HG02840 (cell line): ENCODE measurements at regions not wholly inside any gene's neighbourhood (a gene's known extent, or its start where the extent isn't known, plus 50 kb on each side); places are given as distances from the start of the nearest gene placed in this dataset.

ENCODE experiments used
- ATAC-seq: cut with Tn5 transposase; IDR thresholded peaks from one replicate; pipeline ENCODE4 v1.9.1; 2021; ENCODE audit warnings: mild to moderate bottlenecking, moderate library complexity, moderate number of reproducible peaks; ENCODE audit not compliant: unreplicated experiment, low FRiP score

DNA sequence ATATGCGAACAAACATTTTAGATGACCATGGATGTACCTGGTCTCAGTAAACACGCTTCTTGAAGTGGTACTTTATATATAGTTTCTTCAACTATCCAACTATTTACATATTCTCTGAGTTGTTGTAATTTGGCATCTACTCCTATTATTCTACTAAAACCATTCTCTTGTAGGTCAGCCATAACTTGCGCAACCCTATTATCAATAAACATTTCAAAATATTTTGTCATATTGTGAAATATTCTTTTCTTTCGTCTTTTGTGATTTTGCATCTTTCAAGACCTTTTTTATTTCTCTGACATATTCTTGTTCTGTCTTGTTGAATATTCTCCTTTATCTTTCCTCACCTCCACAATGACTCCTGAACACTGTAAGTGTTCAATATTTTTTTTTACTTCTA lies 753.3 kb downstream of the NXPH1 start:
- no peak for ATAC-seq

DNA sequence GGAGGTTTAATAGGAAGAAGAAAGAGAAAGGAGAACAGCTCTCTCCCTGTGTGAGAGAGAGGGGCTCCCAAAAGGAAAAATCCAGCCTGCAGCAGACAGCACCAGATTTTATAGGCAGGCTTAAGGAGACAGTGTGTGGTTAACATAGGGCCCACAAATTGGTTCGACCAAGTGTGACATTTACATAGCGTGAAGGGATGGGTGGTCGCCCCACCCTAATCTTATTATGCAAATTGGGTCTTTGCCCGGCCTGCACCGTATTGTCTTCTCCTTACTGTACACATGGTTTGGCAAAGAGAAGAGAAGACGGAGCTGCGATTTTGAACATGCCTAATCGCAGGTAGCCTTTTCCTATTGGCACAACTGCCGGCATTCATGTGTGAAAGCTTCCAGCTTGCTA lies 756.3 kb downstream of the NXPH1 start:
- no peak for ATAC-seq

- no peak for ATAC-seq
Measured at GRCh38 chr7:9192969-9193368, 759.6 kb downstream of the NXPH1 start.

DNA sequence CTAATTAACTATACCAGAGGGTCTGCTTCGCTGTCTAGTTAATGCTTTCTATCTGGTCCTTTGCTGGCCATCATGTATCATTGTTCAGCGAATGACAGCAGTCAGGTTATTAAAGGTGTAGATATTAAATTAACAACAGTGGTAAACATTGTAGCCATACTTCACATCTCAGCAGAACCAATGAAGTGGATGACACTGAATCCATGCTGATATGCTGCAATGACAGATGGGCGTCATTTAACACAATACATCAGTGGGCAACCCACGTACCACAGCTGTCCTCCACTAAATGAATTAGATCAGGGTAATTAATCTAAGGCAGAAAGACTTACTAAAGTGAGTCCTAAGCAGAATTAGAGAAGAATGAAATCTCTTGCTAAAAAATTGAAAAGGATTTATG lies 767.2 kb downstream of the NXPH1 start:
- ATAC-seq: no peak

DNA sequence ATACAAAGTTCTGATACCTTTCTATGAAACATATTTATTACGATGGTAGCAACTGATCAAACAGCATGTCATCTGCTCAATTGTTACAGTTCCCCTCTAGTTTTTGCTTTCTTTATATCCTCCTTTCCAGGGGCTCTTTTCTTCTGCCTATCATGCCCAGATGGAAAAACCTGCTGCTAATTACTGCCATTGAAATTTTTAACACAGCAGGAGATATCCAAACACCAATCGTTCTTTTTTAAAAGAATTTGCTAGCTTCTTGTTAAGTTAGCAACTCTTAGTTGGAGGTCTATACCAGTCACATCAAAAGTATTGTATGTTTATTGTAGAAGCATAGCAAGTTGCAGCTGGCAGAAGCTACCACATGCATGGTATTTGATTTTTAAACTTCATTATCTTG lies 768.5 kb downstream of the NXPH1 start:
- ATAC-seq: no peak

DNA sequence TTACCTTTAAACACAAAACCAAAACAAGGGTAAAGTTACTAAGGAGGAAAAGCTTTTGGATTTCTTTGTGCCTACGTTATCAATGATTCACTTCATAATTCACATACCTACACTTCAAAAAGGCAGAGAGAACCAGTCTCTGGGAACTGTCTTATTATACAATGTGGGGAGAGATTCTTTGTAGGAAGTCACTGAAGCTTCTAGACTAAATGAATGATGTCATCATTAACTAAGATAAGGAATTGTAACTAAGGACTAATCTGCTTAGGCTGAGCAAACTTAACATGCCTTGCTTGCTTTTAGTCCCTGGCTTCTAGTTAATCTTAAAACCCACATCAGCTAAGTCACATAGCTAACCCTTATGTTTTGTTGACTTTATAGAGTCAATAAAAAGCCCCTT lies 771.2 kb downstream of the NXPH1 start:
- ATAC-seq: no peak

- no peak for ATAC-seq
Measured at GRCh38 chr7:9210114-9210513, 776.7 kb downstream of the NXPH1 start.

GRCh38 chr7:9217204-9217603 lies 783.8 kb downstream of the NXPH1 start:
- no peak for ATAC-seq

- ATAC-seq: no peak
Measured at GRCh38 chr7:9226500-9226899, 793.1 kb downstream of the NXPH1 start.

- ATAC-seq: no peak
Measured at GRCh38 chr7:9231630-9232121, 798.3 kb downstream of the NXPH1 start.

DNA sequence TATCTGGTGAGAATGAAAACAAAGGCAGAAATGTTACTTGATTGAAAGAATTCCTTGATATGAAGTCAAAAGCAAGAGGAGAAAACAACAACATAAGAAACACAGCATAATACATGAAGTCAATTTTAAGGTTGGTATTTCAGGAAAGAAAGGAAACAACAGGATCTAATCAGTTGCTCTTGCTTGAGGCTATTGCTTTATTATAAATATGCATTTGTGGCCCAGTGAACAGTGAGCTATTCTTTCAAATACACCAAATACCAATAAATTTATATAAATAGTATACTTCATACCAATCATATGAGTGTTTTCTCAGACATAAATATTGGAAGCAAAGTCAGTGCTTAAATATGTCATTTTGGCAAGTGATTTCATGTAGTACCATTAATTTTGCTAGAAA lies 806.6 kb downstream of the NXPH1 start:
- ATAC-seq: no peak

- no peak for ATAC-seq
Measured at GRCh38 chr7:9241826-9242225, 808.4 kb downstream of the NXPH1 start.

DNA sequence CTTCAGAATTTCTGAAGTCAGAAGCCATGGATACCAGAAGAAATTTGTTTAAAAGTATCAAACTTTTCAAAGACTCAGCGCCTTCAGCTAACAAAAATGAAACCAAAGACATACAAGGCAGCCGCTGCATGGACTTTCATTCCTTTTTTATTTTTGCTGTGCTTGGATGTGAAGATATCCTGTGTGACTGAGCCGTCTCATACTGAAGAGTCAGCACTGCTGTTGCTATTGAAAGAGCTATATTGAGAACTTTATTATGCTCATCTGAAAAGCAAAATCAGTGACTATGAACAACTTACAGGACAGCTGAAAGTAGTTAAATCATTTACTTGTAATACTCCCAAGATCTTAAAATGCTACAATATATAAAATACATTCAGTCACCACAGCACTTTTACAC lies 809.2 kb downstream of the NXPH1 start:
- no peak for ATAC-seq

DNA sequence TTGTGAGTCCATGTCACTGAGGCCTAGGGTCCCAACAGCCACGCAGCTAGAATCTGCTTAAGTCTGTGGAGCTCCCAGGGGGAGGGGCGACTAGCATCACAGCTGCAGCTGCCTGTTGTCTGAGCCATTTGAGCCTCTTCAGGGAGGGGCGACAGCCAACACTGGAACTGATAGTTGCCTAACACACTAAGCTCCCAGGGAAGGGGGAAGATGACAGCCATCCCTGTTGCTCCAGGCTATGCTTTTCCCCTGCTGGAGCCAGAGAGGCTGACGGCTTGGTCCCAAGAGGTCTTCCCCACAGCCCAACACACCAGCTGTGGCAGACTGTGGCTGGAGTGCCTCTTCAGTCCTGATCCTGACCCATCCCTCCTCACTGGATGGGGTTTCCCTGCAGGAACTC lies 817.5 kb downstream of the NXPH1 start:
- ATAC-seq: no peak

DNA sequence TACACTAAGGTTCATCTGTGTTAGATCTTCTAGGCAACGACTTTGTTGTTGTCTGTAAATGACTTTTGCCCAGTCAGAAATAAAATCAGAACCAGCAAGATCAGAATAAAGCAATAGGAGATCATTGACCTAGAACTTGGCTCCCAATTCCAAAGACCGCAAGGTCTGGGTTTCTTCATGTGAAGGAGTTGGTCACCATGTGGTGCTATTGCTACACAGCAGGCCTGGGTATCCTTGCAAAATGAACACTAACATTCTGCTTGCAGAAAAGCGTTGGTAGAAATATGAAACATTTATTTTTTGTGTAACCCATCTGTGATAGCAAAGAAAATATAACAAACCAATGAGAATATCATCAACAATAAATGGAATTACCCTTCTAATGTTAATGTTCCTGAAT lies 831.0 kb downstream of the NXPH1 start:
- ATAC-seq: no peak

- ATAC-seq: no peak
Measured at GRCh38 chr7:9280088-9280487, 846.7 kb downstream of the NXPH1 start.

- ATAC-seq: no peak
Measured at GRCh38 chr7:9283246-9283645, 849.8 kb downstream of the NXPH1 start.

GRCh38 chr7:9302436-9302835 lies 869.0 kb downstream of the NXPH1 start:
- ATAC-seq: no peak

DNA sequence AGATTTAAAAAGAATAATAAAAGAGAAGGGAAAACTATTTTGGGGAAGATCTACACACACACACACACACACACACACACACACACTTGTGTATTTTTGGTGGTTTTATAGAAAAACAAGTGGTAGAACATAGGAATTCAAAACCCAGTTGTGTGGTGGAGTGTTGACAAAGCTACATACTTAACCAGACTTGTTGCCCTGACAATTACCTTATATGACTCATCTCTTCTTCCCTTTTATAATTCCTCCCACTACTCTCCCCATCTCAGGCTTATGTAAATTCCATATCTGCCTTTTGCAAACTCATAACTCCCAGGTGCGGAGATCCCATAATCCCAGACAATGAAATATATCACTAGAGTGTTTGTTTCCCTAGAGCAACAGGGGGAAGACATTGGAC lies 873.7 kb downstream of the NXPH1 start:
- no peak for ATAC-seq

GRCh38 chr7:9324513-9324912 lies 891.1 kb downstream of the NXPH1 start:
- ATAC-seq: no peak

DNA sequence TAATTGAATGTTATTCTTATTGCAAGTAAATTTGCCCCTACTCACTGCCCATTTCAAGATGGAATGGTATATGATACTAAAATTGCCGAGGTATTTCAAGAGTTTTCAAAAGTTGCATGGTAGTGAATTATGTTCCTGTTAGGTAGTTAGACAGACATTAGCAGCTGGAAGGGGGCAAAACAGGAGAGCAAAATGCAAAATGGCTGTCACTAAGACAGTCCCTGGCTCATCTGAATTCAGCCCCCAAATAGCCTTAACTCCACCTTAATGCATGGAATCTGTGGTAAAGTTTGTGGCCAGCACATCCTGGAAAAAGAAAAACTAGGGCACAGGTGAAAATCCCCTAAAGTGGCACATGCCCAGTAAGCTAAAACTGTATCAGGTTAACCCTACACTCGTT lies 894.9 kb downstream of the NXPH1 start:
- ATAC-seq: no peak

DNA sequence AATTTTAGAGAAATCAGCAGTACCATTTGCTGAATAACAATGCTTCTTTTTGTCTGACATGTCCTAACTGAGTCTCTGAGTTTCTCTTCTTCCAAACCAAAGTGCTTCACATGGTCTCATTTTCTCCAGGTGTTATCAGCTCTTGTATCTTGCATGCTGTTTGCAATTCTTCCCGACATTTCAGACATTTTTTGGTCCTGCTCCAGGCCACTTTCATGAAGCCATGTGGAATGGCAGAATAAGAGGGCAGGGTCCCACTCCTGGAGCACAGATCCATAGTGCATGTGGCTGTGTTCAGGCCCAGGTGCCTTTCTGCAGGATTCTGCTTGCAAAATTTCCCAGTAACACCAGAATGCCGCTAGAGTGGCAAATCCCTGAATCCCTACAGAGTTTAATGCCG lies 916.2 kb downstream of the NXPH1 start:
- no peak for ATAC-seq

- ATAC-seq: no peak
Measured at GRCh38 chr7:9391221-9391620, 957.8 kb downstream of the NXPH1 start.
